GM12878 (cell line): ENCODE measurements at regions not wholly inside any gene's neighbourhood (a gene's known extent, or its start where the extent isn't known, plus 50 kb on each side); places are given as distances from the start of the nearest gene placed in this dataset.

Source experiments
- ATAC-seq: fragments of 200-7000 bp; cut with Tn5 transposase; 3 replicates; pipeline ENCODE4 v1.9.1; 2020; ENCODE audit warnings: mild to moderate bottlenecking, moderate library complexity
- BruUV-seq: library from RNA; stranded (reverse); fragments of 400-500 nt; replicated peaks from 2 replicates; lab custom pipeline; 2021; lab: Mats Ljungman, UMichigan
- CTCF ChIA-PET: fragments of 300-600 bp; sonication (Branson Sonifier 250); formaldehyde crosslinking; extraction: SDS; loops from one replicate; lab custom pipeline; 2021; ENCODE audit warnings: inconsistent platforms; lab: Yijun Ruan, JAX
- POLR2A ChIA-PET: fragments of 350-600 bp; formaldehyde crosslinking; extraction: SDS; loops from one replicate; lab custom pipeline; 2021; ENCODE audit warnings: inconsistent platforms; lab: Charles Lee
- RAD21 ChIA-PET: fragments of 300-600 bp; sonication (Branson Sonifier 250); formaldehyde crosslinking; loops from one replicate; lab custom pipeline; 2023; ENCODE audit warnings: antibody characterized with exemption; ENCODE audit not compliant: unreplicated experiment; lab: Charles Lee
- SMC1A ChIA-PET: fragments of 300-600 bp; sonication (Branson Sonifier 250); formaldehyde crosslinking; loops from one replicate; lab custom pipeline; 2023; ENCODE audit not compliant: unreplicated experiment, uncharacterized antibody; lab: Charles Lee
- DNase-seq: peaks from one replicate; pipeline ENCODE4 v3.0.0-alpha.2; 2011; ENCODE audit warnings: low read depth, low spot score
- FAIRE-seq: peaks from 3 replicates; lab custom pipeline; 2011; peaks lifted over from hg19 to GRCh38; lab: Jason Lieb, UNC
- H2AFZ ChIP-seq: 2 replicates; pipeline ENCODE4 v1.6.0; 2011; ENCODE audit warnings: low read depth, low read length, control low read depth; ENCODE audit not compliant: control insufficient read depth
- H3K27ac ChIP-seq: 2 replicates; pipeline ENCODE4 v1.5.1; 2011; ENCODE audit warnings: control low read depth; ENCODE audit not compliant: control insufficient read depth, insufficient read depth
- H3K27me3 ChIP-seq, 2 experiments: replicated peaks in 1 of 2; 2 replicates each; pipeline versions ENCODE4 v1.6.0 to v1.6.1; 2011; ENCODE audit warnings: low read length in 1 of 2; ENCODE audit not compliant: control insufficient read depth in 2 of 2, insufficient read depth in 2 of 2
- H3K36me3 ChIP-seq, 2 experiments: 2 replicates each; pipeline ENCODE4 v1.5.1; 2011; ENCODE audit warnings: low read length in 1 of 2; ENCODE audit not compliant: control insufficient read depth in 2 of 2, insufficient read depth in 2 of 2
- H3K4me1 ChIP-seq: 2 replicates; pipeline ENCODE4 v1.6.1; 2011; ENCODE audit warnings: mild to moderate bottlenecking, low read length, moderate library complexity, mixed read lengths; ENCODE audit not compliant: control insufficient read depth, insufficient read depth
- H3K4me2 ChIP-seq: 2 replicates; pipeline ENCODE4 v1.6.0; 2011; ENCODE audit warnings: control low read depth; ENCODE audit not compliant: control insufficient read depth, insufficient read depth
- H3K4me3 ChIP-seq: fragments of 200-600 bp; sonication (generic); 2 replicates; pipeline ENCODE4 v1.5.1; 2016
- H3K79me2 ChIP-seq: 2 replicates; pipeline ENCODE4 v1.6.0; 2011; ENCODE audit warnings: low read length; ENCODE audit not compliant: control insufficient read depth, insufficient read depth
- H3K9ac ChIP-seq: 2 replicates; pipeline ENCODE4 v1.8.0; 2011; ENCODE audit warnings: low read length, control low read depth, mixed read lengths; ENCODE audit not compliant: control insufficient read depth, insufficient read depth
- H3K9me3 ChIP-seq: replicated peaks from 3 replicates; pipeline ENCODE4 v1.5.1; 2011; ENCODE audit warnings: mild to moderate bottlenecking, low read length; ENCODE audit not compliant: control insufficient read depth, insufficient read depth
- H4K20me1 ChIP-seq: 2 replicates; pipeline ENCODE4 v1.6.0; 2011; ENCODE audit not compliant: control insufficient read depth, insufficient read depth
- ASH2L ChIP-seq: fragments of 300-600, 200-600 bp; sonication (generic); IDR thresholded peaks from 2 replicates; pipeline ENCODE4 v1.6.1; 2017; ENCODE audit warnings: low read depth, mild to moderate bottlenecking, borderline replicate concordance
- IKZF1 ChIP-seq: fragments of 450-650 bp; conservative IDR thresholded peaks from 2 replicates; pipeline ENCODE4 v1.6.1; 2017; ENCODE audit warnings: antibody characterized with exemption, mild to moderate bottlenecking
- NFXL1 ChIP-seq: fragments of 450-650 bp; IDR thresholded peaks from 2 replicates; pipeline ENCODE4 v1.6.1; 2017; ENCODE audit warnings: antibody characterized with exemption, mild to moderate bottlenecking, borderline replicate concordance
- NKRF ChIP-seq: fragments of 450-650 bp; conservative IDR thresholded peaks from 2 replicates; pipeline ENCODE4 v1.6.1; 2017; ENCODE audit warnings: mild to moderate bottlenecking, moderate library complexity
- NR2F1 ChIP-seq: fragments of 450-650 bp; conservative IDR thresholded peaks from 2 replicates; pipeline ENCODE4 v1.6.1; 2017; ENCODE audit warnings: mild to moderate bottlenecking
- RELA ChIP-seq: fragments of 450-650 bp; IDR thresholded peaks from 2 replicates; pipeline ENCODE4 v1.8.0; 2014; ENCODE audit warnings: borderline replicate concordance; ENCODE audit not compliant: partially characterized antibody
- SUZ12 ChIP-seq: fragments of 200-600 bp; sonication (generic); IDR thresholded peaks from one replicate; pipeline ENCODE4 v1.6.1; 2018; ENCODE audit warnings: antibody characterized with exemption, mild to moderate bottlenecking; ENCODE audit not compliant: unreplicated experiment
- TCF7 ChIP-seq: IDR thresholded peaks from 2 replicates; pipeline ENCODE4 v1.6.1; 2014; ENCODE audit warnings: antibody characterized with exemption, borderline replicate concordance
- WRNIP1 ChIP-seq: IDR thresholded peaks from 2 replicates; pipeline ENCODE4 v1.6.1; 2011; ENCODE audit warnings: low read depth, low read length, improper control_type of control experiment, borderline replicate concordance
- ZBTB11 ChIP-seq: fragments of 450-650 bp; formaldehyde crosslinking; IDR thresholded peaks from 2 replicates; pipeline ENCODE4 v1.5.0; 2022; ENCODE audit warnings: mild to moderate bottlenecking, missing genetic modification characterization
- WGBS: methylation state at CpG from one replicate; pipeline ENCODE4 v1.1.6; 2016; ENCODE audit warnings: low lambda C conversion rate; ENCODE audit not compliant: insufficient replicate concordance, insufficient coverage; ENCODE audit errors: missing lambda C conversion rate; 5-methylcytosine and 5-hydroxymethylcytosine counted together
- in situ Hi-C: fragments of 300-500 bp; cut with MboI; formaldehyde crosslinking; loops from 9 replicates; pipeline ENCODE4 v1.14.3; 2018; ENCODE audit warnings: mixed read lengths
- intact Hi-C: fragments of 100-400 bp; cut with micrococcal nuclease; formaldehyde crosslinking; loops from one replicate; pipeline ENCODE4 v1.14.2; 2022; ENCODE audit not compliant: unreplicated experiment

DNA sequence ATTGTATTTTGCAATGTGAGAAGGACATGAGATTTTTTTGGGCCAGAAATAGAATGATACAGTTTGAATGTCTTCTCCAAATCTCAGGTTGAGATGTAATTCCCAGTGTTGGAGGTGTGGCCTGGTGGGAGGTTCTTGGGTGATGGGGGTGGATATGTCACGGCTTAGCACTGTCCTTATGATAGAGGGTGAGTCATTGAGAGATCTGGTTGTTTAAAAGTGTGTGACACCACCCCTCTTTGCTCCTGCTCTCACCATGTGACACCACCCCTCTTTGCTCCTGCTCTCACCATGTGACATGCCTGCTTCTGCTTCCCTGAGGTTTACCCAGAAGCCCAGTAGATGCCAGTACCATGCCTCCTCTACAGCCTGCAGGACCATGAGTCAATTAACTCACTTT, 1226.9 kb downstream of the PCDH7 start:
- no peak overlapping the region for H2AFZ ChIP-seq
- ATAC-seq = no peak
- TF ChIP-seq TCF7 = no peak
- no peak for TF ChIP-seq ZBTB11 (CRISPR knock-in tag)
- no peak for TF ChIP-seq NKRF
- no peak for TF ChIP-seq SUZ12
- TF ChIP-seq RELA = no peak
- no peak for TF ChIP-seq ASH2L
- no peak for TF ChIP-seq NR2F1
- TF ChIP-seq IKZF1 = no peak
- no peak for TF ChIP-seq NFXL1
- TF ChIP-seq WRNIP1 = no peak
- TF ChIP-seq, all 136 proteins: peak for 0
- no TSS peak for BruUV-seq
- ChIA-PET CTCF (no interaction called here), SMC1A (no interaction called here), RAD21 (no interaction called here), POLR2A (no interaction called here)
- Histone ChIP-seq H3K36me3 (no peaks in the 10 kb centered on the region), H3K4me1 (no peaks in the 10 kb centered on the region), H3K9ac (no peak overlapping the region), H3K9me3 (no peaks in the 10 kb centered on the region), H3K4me3 (no peak overlapping the region), H3K79me2 (no peaks in the 10 kb centered on the region), H4K20me1 (no peaks in the 10 kb centered on the region), H3K27ac (no peak overlapping the region), H3K27me3 (no peaks in the 10 kb centered on the region), H3K4me2 (no peak overlapping the region)
- DNase-seq = no peak
- in situ Hi-C loops (no loop called here), intact Hi-C loops (no loop called here)
- no peak for FAIRE-seq
- WGBS = 0% methylated on average over 1 of the region's 1 CpG
